CD14-positive monocyte (primary cell): ENCODE measurements at regions not wholly inside any gene's neighbourhood (a gene's known extent, or its start where the extent isn't known, plus 50 kb on each side); places are given as distances from the start of the nearest gene placed in this dataset. TPM values are rescaled to one million over a fixed set of nuclear protein-coding genes. Genes with fewer than 3 reads are reported as not detected.
"Not testable (repeated sequence)": the region's sequence is repeated elsewhere in the genome, so short reads cannot be mapped to it uniquely, and the experiment has no call there.

Experiments
- DNase-seq, 3 donors: peaks; one replicate each; pipeline ENCODE4 v3.0.0-alpha.2; 2011 to 2022
- H2AFZ ChIP-seq: 2 replicates; pipeline ENCODE4 v1.6.0; 2012; ENCODE audit warnings: mild to moderate bottlenecking, low read depth, low read length, inconsistent platforms; ENCODE audit not compliant: insufficient read depth, poor library complexity, severe bottlenecking
- H3K27ac ChIP-seq, 2 donors: 1 replicate in 1 of 2; 2 replicates in 1 of 2; pipeline ENCODE4 v1.5.1; 2012 to 2013; ENCODE audit warnings: low read length in 2 of 2, control low read depth in 1 of 2, inconsistent platforms in 1 of 2, low read depth in 1 of 2, mild to moderate bottlenecking in 1 of 2
- H3K27me3 ChIP-seq, 2 donors: one replicate each; pipeline versions ENCODE4 v1.6.0 to v1.6.1; 2011 to 2013; ENCODE audit warnings: low read length in 2 of 2; ENCODE audit not compliant: control insufficient read depth in 2 of 2, insufficient read depth in 2 of 2
- H3K36me3 ChIP-seq, 2 donors: replicated peaks in 1 of 2; 1 replicate in 1 of 2; 2 replicates in 1 of 2; pipeline versions ENCODE4 v1.5.1 to v1.6.1; 2012 to 2013; ENCODE audit warnings: low read length in 2 of 2, control low read depth in 1 of 2, inconsistent platforms in 1 of 2, mild to moderate bottlenecking in 1 of 2; ENCODE audit not compliant: insufficient read depth in 2 of 2, control insufficient read depth in 1 of 2
- H3K4me1 ChIP-seq, 2 donors: 1 replicate in 1 of 2; 2 replicates in 1 of 2; pipeline versions ENCODE4 v1.5.1 to v1.6.1; 2012 to 2013; ENCODE audit warnings: low read length in 2 of 2, control low read depth in 1 of 2, inconsistent platforms in 1 of 2, mild to moderate bottlenecking in 1 of 2, moderate library complexity in 1 of 2; ENCODE audit not compliant: insufficient read depth in 2 of 2, control insufficient read depth in 1 of 2
- H3K4me2 ChIP-seq: replicated peaks from 2 replicates; pipeline ENCODE3; 2012; ENCODE audit warnings: low read length, moderate library complexity, mild to moderate bottlenecking; ENCODE audit not compliant: poor library complexity, severe bottlenecking; ENCODE audit errors: extremely low read depth
- H3K4me3 ChIP-seq, 3 experiments: fragments of 200-600 bp in 1 of 3; sonication (generic) in 1 of 3; replicated peaks in 1 of 3; 1 replicate in 2 of 3; 2 replicates in 1 of 3; pipeline ENCODE4 v1.5.1; 2011 to 2013; ENCODE audit warnings: low read length in 3 of 3, mild to moderate bottlenecking in 3 of 3, control low read depth in 2 of 3, low read depth in 2 of 3, inconsistent platforms in 1 of 3, moderate library complexity in 1 of 3
- H3K79me2 ChIP-seq: 2 replicates; pipeline ENCODE4 v1.6.0; 2012; ENCODE audit warnings: mild to moderate bottlenecking, control low read depth, inconsistent platforms, low read length, moderate library complexity; ENCODE audit not compliant: insufficient read depth
- H3K9ac ChIP-seq: 2 replicates; pipeline ENCODE4 v1.6.0; 2017; ENCODE audit warnings: low read length, mild to moderate bottlenecking; ENCODE audit not compliant: insufficient read depth, poor library complexity, severe bottlenecking
- H3K9me3 ChIP-seq, 2 donors: replicated peaks in 1 of 2; 1 replicate in 1 of 2; 2 replicates in 1 of 2; pipeline versions ENCODE4 v1.5.1 to v1.6.1; 2012 to 2013; ENCODE audit warnings: low read length in 2 of 2, control low read depth in 1 of 2; ENCODE audit not compliant: control insufficient read depth in 1 of 2, insufficient read depth in 1 of 2
- H4K20me1 ChIP-seq: 2 replicates; pipeline ENCODE4 v1.6.0; 2012; ENCODE audit warnings: mild to moderate bottlenecking, low read length, control low read depth, moderate library complexity; ENCODE audit not compliant: insufficient read depth
- H3K27ac Mint-ChIP-seq, 7 donors: one replicate each; pipeline ENCODE4 v1.8.0; 2020; ENCODE audit warnings: mild to moderate bottlenecking in 7 of 7, mixed read lengths in 7 of 7, moderate library complexity in 6 of 7, inconsistent platforms in 2 of 7
- H3K27me3 Mint-ChIP-seq, 3 donors: one replicate each; pipeline ENCODE4 v1.8.0; 2021 to 2022; ENCODE audit warnings: low read depth in 3 of 3, mild to moderate bottlenecking in 3 of 3, mixed read lengths in 3 of 3, moderate library complexity in 3 of 3, inconsistent platforms in 1 of 3
- H3K36me3 Mint-ChIP-seq, 2 donors: one replicate each; pipeline ENCODE4 v1.8.0; 2020; ENCODE audit warnings: mixed read lengths in 2 of 2, inconsistent platforms in 1 of 2, mild to moderate bottlenecking in 1 of 2
- H3K4me1 Mint-ChIP-seq: one replicate; pipeline ENCODE4 v1.8.0; 2020; ENCODE audit warnings: mild to moderate bottlenecking, mixed read lengths
- H3K4me3 Mint-ChIP-seq, 2 donors: one replicate each; pipeline ENCODE4 v1.8.0; 2020; ENCODE audit warnings: mild to moderate bottlenecking in 2 of 2, mixed read lengths in 2 of 2, moderate library complexity in 1 of 2
- H3K9me3 Mint-ChIP-seq, 7 donors: one replicate each; pipeline ENCODE4 v1.8.0; 2020 to 2022; ENCODE audit warnings: mixed read lengths in 7 of 7, mild to moderate bottlenecking in 6 of 7, moderate library complexity in 6 of 7, inconsistent platforms in 2 of 7
- WGBS: methylation state at CpG from one replicate; pipeline ENCODE4 v1.1.5; 2013; ENCODE audit warnings: missing lambda C conversion rate; ENCODE audit not compliant: insufficient coverage; 5-methylcytosine and 5-hydroxymethylcytosine counted together
- intact Hi-C, 2 donors: fragments of 100-400 bp; cut with micrococcal nuclease; formaldehyde crosslinking; loops; one replicate each; pipeline versions ENCODE4 v1.15.0 to v1.15.1; 2023
- small RNA-seq: library from RNA; depleted of rRNA; stranded (forward); fragments of <200 nt; gene quantifications from one replicate; pipeline ENCODE3, GENCODE V24; 2012; ENCODE audit warnings: low read depth; ENCODE audit not compliant: insufficient read length

DNA sequence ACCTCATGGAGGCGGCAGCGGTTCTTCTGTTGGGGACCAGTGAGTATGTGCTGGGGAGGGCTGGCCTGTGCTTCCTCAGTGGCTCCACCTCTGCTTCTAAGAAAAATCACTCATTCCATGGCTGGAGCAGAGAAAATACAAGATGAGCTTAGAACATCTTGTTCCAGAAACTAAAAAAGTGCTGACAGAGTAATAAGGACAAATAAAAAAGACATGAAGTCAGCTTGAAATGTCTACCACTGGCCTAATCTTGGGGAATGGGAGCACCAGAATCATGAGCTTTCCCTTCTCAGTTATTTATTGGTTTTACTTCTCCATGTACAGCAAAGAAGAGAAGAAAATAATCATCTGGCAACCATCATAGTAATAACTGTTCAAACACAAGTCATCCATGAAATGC lies 81.1 kb upstream of the TEKT4 start:
- WGBS = no CpG with 5 or more reads among the region's 2 CpGs
- H3K36me3 ChIP-seq, H3K4me2 ChIP-seq, H3K27ac Mint-ChIP-seq, H4K20me1 ChIP-seq, intact Hi-C loops, H3K4me1 ChIP-seq, H2AFZ ChIP-seq, H3K4me3 Mint-ChIP-seq, DNase-seq, H3K36me3 Mint-ChIP-seq, H3K9me3 Mint-ChIP-seq, H3K27me3 ChIP-seq, H3K27me3 Mint-ChIP-seq, H3K4me3 ChIP-seq, H3K27ac ChIP-seq, H3K9ac ChIP-seq, H3K9me3 ChIP-seq, H3K79me2 ChIP-seq, H3K4me1 Mint-ChIP-seq: not testable (repeated sequence)

DNA sequence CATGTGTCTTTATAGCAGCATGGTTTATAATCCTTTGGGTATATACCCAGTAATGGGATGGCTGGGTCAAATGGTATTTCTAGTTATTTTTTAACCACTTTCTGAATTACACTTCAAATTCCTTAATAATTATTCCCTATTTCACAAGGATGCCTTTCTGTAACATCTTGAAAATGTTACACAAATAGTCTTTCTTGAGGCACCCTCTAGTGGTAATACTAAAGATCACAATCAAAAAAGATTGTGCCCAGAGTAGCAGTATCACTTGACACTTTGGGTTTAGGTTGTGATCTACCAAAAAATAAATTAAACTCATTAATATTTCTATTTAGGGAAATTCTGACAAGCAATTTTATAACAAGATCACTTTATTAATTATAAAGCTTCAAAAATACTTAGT lies 74.0 kb upstream of the TEKT4 start:
- H3K36me3 Mint-ChIP-seq, H3K79me2 ChIP-seq, intact Hi-C loops, H3K27ac ChIP-seq, H3K4me3 ChIP-seq, H3K27me3 ChIP-seq, H3K9ac ChIP-seq, H3K4me2 ChIP-seq, H3K27ac Mint-ChIP-seq, H3K36me3 ChIP-seq, H2AFZ ChIP-seq, H3K4me1 Mint-ChIP-seq, H3K9me3 ChIP-seq, DNase-seq, H3K4me1 ChIP-seq, H3K4me3 Mint-ChIP-seq, H3K27me3 Mint-ChIP-seq, H4K20me1 ChIP-seq, H3K9me3 Mint-ChIP-seq: not testable (repeated sequence)

Small RNA genes in the stretch of these regions (small RNA-seq; reads per million reads assigned to genes)
- gene CNN2P11 = not detected
